ENCODE measurements at regions not wholly inside any gene's neighbourhood (a gene's known extent, or its start where the extent isn't known, plus 50 kb on each side); places are given as distances from the start of the nearest gene placed in this dataset.

DNA sequence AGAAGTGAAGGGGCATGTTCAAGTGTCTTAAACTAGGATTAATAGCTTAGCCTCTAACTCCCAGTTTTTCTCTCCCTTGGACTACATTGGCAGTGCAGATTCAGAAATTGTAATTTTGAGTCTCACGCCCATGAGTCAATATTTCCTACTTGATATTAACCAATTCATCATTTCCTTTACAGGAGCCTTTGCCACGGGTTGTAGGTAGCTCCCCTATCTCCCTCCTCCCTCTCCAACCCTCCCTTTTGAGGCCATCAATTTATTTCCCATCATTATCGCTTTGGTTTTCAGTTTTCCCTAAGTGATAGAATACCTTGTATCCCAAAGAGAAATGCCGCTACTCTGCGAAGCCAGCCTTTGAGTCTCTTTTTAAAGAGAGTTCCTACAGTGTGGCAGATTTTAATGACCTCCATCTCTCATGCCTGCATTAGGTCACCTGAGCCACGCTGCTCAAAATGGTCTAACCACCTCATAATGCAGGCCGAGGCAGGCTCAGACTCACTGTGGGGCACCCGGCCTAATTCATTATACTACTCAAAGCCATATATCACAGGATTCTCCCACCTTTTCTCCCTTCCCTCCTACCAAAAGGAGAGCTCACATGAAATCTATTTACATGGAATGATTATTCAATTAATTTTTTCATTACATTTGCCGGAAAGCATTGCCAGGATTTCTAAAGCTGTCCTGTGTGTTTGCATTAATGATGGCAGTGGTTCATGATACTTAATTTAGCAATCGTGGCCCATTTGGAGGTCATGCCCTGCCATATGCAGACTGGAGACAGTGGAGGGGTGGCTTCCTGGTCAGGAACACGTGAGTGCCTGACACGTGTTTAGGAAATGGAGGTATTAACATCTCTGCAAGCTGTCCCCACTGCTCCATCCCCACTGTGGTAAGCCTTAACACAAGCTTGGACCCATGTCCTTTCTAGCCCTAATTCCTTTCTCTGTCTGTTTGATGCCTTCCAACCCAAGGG, 448.2 kb upstream of the AUTS2 start:
- H3K4me3 ChIP-seq (ENCODE audit: low read depth, low read length), result no peak overlapping the region
- no peak for FAIRE-seq
- no peaks in the 10 kb centered on the region for H3K27me3 ChIP-seq (ENCODE audit: control insufficient read depth, insufficient read depth, low read length)
- DNase-seq (ENCODE audit: low read depth), result no peak
- no peaks in the 10 kb centered on the region for H3K36me3 ChIP-seq (ENCODE audit: control insufficient read depth, insufficient read depth, low read length)
- TF ChIP-seq, protein P1, sequence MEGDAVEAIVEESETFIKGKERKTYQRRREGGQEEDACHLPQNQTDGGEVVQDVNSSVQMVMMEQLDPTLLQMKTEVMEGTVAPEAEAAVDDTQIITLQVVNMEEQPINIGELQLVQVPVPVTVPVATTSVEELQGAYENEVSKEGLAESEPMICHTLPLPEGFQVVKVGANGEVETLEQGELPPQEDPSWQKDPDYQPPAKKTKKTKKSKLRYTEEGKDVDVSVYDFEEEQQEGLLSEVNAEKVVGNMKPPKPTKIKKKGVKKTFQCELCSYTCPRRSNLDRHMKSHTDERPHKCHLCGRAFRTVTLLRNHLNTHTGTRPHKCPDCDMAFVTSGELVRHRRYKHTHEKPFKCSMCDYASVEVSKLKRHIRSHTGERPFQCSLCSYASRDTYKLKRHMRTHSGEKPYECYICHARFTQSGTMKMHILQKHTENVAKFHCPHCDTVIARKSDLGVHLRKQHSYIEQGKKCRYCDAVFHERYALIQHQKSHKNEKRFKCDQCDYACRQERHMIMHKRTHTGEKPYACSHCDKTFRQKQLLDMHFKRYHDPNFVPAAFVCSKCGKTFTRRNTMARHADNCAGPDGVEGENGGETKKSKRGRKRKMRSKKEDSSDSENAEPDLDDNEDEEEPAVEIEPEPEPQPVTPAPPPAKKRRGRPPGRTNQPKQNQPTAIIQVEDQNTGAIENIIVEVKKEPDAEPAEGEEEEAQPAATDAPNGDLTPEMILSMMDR (IDR thresholded peaks at IDR 0.05; ENCODE audit: insufficient read depth, low read length, severe bottlenecking), result no peak

DNA sequence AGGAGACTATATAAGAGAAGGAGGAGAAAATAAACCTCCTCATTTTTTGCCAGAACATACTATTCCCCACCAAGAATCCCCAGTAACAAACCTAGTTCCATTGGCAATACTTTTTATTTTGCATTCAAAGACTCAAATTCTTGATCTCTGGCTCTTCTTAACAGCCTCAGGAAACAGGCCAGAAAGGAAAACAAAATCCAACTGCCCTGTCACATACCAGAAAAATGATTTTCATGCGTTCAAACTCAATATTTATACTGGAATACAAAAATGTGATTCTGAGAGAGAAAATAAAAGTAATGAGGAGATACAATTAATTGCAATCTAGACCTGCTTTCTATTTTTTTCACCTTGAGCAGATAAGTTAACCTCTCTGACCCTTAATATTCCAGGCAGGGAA, 435.9 kb upstream of the AUTS2 start:
- Histone ChIP-seq H3K36me3 (ENCODE audit: control insufficient read depth, insufficient read depth, low read length) (no peaks in the 10 kb centered on the region), H3K4me3 (ENCODE audit: low read depth, low read length) (no peak overlapping the region), H3K27me3 (ENCODE audit: control insufficient read depth, insufficient read depth, low read length) (no peaks in the 10 kb centered on the region)
- FAIRE-seq (no peak), DNase-seq (ENCODE audit: low read depth) (no peak)
- TF ChIP-seq, protein P1 (IDR thresholded peaks at IDR 0.05; ENCODE audit: insufficient read depth, low read length, severe bottlenecking), result no peak

DNA sequence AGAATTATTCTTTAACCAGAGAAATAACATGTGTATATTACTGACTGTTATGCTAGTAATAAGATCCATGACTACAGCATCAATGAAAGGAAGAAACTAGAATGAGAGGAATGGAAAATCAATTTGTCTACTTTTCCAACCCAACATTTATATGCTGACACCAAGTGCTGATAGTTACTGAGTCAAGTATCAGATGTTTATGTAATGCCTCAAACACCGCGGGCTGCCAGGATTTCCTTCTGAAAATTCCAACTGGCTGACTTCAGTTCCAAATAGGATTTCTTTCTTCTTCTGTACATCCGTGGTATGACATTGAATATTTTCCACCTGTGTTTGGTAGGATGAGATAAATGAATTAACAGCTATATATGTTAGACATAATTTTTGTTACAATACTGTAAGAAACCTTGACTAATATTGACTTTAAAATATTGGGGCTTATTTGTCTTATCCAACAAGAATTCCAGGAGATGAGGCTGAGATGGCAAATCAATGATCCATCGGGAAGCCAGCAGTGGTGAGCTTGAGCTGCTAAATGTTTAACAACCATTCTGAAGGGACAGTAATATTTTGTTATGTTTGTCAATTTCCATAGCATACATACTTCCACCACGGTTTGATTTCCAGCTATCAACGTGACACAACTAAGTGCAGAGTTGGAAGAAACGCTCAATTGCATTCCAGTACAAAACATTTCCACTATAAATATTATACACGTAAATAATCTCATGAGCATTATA, 435.2 kb upstream of the AUTS2 start:
- DNase-seq (ENCODE audit: low read depth) (no peak), FAIRE-seq (no peak)
- H3K36me3 ChIP-seq (ENCODE audit: control insufficient read depth, insufficient read depth, low read length), result no peaks in the 10 kb centered on the region
- TF ChIP-seq, protein P1 (IDR thresholded peaks at IDR 0.05; ENCODE audit: insufficient read depth, low read length, severe bottlenecking), result no peak
- H3K4me3 ChIP-seq (ENCODE audit: low read depth, low read length), result no peak overlapping the region
- no peaks in the 10 kb centered on the region for H3K27me3 ChIP-seq (ENCODE audit: control insufficient read depth, insufficient read depth, low read length)

DNA sequence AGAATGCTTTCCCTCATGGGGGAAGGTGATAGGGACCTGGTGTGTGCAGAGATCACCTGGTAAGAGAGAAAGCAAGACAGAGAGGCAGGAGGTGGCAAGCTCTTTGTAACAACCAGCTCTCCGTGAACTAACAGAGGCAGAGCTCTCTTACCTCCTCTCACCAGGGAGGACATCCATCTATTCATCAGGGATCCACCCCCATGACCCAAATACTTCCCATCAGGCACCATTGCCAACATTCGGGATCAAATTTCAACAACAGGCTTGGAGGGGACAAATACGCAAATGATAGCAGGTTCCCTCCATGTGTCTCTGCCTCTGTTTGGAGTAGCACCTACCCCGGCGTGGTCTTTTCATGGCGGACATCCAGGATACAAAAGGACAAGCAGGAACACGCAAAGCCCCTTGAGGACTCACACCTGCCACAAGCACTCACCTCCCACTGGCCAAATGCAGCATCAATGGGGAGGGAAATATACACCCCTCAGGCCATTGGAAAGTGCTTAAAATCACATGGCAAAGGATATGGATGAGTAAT, 431.2 kb upstream of the AUTS2 start:
- H3K27me3 ChIP-seq (ENCODE audit: control insufficient read depth, insufficient read depth, low read length), result no peaks in the 10 kb centered on the region
- H3K36me3 ChIP-seq (ENCODE audit: control insufficient read depth, insufficient read depth, low read length), result no peaks in the 10 kb centered on the region
- DNase-seq (ENCODE audit: low read depth), result peak; percentile 1
- TF ChIP-seq, protein P1 (IDR thresholded peaks at IDR 0.05; ENCODE audit: insufficient read depth, low read length, severe bottlenecking), result no peak
- no peak for FAIRE-seq
- no peak overlapping the region for H3K4me3 ChIP-seq (ENCODE audit: low read depth, low read length)

DNA sequence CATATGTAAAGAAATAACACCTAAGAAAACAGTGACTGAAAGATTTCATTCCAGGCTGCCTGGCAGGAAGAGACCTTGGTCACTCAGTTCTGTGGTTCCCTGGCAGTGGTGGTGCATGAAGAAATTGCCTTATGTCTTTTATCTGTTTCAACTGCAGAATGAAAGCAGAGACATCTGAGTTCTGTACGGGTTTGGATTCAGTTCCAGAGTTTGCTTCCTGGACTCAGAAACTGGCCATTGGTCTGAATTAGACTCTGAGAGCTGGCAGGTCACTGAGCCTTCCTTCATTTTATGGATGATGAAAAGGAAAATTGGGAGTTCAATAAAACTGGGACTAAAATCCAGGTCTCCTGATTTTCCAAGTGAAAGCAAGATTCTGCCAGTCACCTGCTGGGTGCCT, 428.9 kb upstream of the AUTS2 start:
- Histone ChIP-seq H3K27me3 (ENCODE audit: control insufficient read depth, insufficient read depth, low read length) (no peaks in the 10 kb centered on the region), H3K36me3 (ENCODE audit: control insufficient read depth, insufficient read depth, low read length) (no peaks in the 10 kb centered on the region), H3K4me3 (ENCODE audit: low read depth, low read length) (no peak overlapping the region)
- DNase-seq (ENCODE audit: low read depth) (no peak), FAIRE-seq (no peak)
- TF ChIP-seq, protein P1 (IDR thresholded peaks at IDR 0.05; ENCODE audit: insufficient read depth, low read length, severe bottlenecking), result no peak
